ENCODE measurements at regions not wholly inside any gene's neighbourhood (a gene's known extent, or its start where the extent isn't known, plus 50 kb on each side); places are given as distances from the start of the nearest gene placed in this dataset.

GRCh38 chr5:56566374-56567249 is 248.7 kb upstream of the MAP3K1 start:
- WGBS (ENCODE audit: low lambda C conversion rate, missing lambda C conversion rate) = 86% methylated on average over 12 of the region's 12 CpGs
- H3K79me2 ChIP-seq = no peaks in the 10 kb centered on the region
- TF ChIP-seq EZH2 (IDR thresholded peaks at IDR 0.05; ENCODE audit: borderline replicate concordance) = no peak
- no peak for TF ChIP-seq CTCF (IDR thresholded peaks at IDR 0.05; ENCODE audit: poor library complexity)
- no peak for TF ChIP-seq EZH2phosphoT487 (IDR thresholded peaks at IDR 0.05; ENCODE audit: low read depth, severe bottlenecking, unreplicated experiment)
- no peak overlapping the region for H3K4me2 ChIP-seq
- no peak overlapping the region for H3K4me3 ChIP-seq
- DNase-seq (ENCODE audit: low spot score) = no peak
- no peaks in the 10 kb centered on the region for H4K20me1 ChIP-seq (ENCODE audit: insufficient read depth, poor library complexity, severe bottlenecking)
- H3K9me3 ChIP-seq (ENCODE audit: low read depth) = no peaks in the 10 kb centered on the region
- no peak overlapping the region for H2AFZ ChIP-seq
- no peaks in the 10 kb centered on the region for H3K4me1 ChIP-seq (ENCODE audit: insufficient read depth)
- no peaks in the 10 kb centered on the region for H3K9me2 ChIP-seq (replicated peaks; ENCODE audit: insufficient read depth)
- no peaks in the 10 kb centered on the region for H3K27me3 ChIP-seq
- H3K36me3 ChIP-seq (replicated peaks; ENCODE audit: insufficient read depth, low read depth) = no peaks in the 10 kb centered on the region
- no peak overlapping the region for H3K27ac ChIP-seq

GRCh38 chr5:56565644-56566043 is 249.7 kb upstream of the MAP3K1 start:
- H3K4me3 ChIP-seq = no peak overlapping the region
- H3K4me2 ChIP-seq = no peak overlapping the region
- no peaks in the 10 kb centered on the region for H4K20me1 ChIP-seq (ENCODE audit: insufficient read depth, poor library complexity, severe bottlenecking)
- no peaks in the 10 kb centered on the region for H3K9me3 ChIP-seq (ENCODE audit: low read depth)
- WGBS (ENCODE audit: low lambda C conversion rate, missing lambda C conversion rate) = 86% methylated on average over 3 of the region's 3 CpGs
- no peak overlapping the region for H2AFZ ChIP-seq
- no peaks in the 10 kb centered on the region for H3K4me1 ChIP-seq (ENCODE audit: insufficient read depth)
- H3K9me2 ChIP-seq (replicated peaks; ENCODE audit: insufficient read depth) = no peaks in the 10 kb centered on the region
- H3K27ac ChIP-seq = no peak overlapping the region
- TF ChIP-seq CTCF (IDR thresholded peaks at IDR 0.05; ENCODE audit: poor library complexity) (no peak), EZH2 (IDR thresholded peaks at IDR 0.05; ENCODE audit: borderline replicate concordance) (no peak), EZH2phosphoT487 (IDR thresholded peaks at IDR 0.05; ENCODE audit: low read depth, severe bottlenecking, unreplicated experiment) (no peak)
- no peaks in the 10 kb centered on the region for H3K27me3 ChIP-seq
- H3K79me2 ChIP-seq = no peaks in the 10 kb centered on the region
- no peaks in the 10 kb centered on the region for H3K36me3 ChIP-seq (replicated peaks; ENCODE audit: insufficient read depth, low read depth)
- no peak for DNase-seq (ENCODE audit: low spot score)

- no peak for DNase-seq (ENCODE audit: low spot score)
- H3K27ac ChIP-seq = no peak overlapping the region
Measured at GRCh38 chr5:56565283-56565615, 250.1 kb upstream of the MAP3K1 start.

GRCh38 chr5:56564541-56565282 is 250.6 kb upstream of the MAP3K1 start:
- WGBS (ENCODE audit: low lambda C conversion rate, missing lambda C conversion rate) = 72% methylated on average over 7 of the region's 7 CpGs
- DNase-seq (ENCODE audit: low spot score) = no peak
- TF ChIP-seq EZH2 (IDR thresholded peaks at IDR 0.05; ENCODE audit: borderline replicate concordance) (no peak), EZH2phosphoT487 (IDR thresholded peaks at IDR 0.05; ENCODE audit: low read depth, severe bottlenecking, unreplicated experiment) (no peak), CTCF (IDR thresholded peaks at IDR 0.05; ENCODE audit: poor library complexity) (no peak)

More at GRCh38 chr5:56565283-56565615, 250.1 kb upstream of the MAP3K1 start:
- no peaks in the 10 kb centered on the region for H4K20me1 ChIP-seq (ENCODE audit: insufficient read depth, poor library complexity, severe bottlenecking)
- no peaks in the 10 kb centered on the region for H3K9me2 ChIP-seq (replicated peaks; ENCODE audit: insufficient read depth)
- no peak overlapping the region for H2AFZ ChIP-seq
- no peaks in the 10 kb centered on the region for H3K9me3 ChIP-seq (ENCODE audit: low read depth)
- H3K36me3 ChIP-seq (replicated peaks; ENCODE audit: insufficient read depth, low read depth) = no peaks in the 10 kb centered on the region
- H3K4me3 ChIP-seq = no peak overlapping the region
- no peaks in the 10 kb centered on the region for H3K27me3 ChIP-seq
- no peaks in the 10 kb centered on the region for H3K79me2 ChIP-seq
- whole genome bisulfite sequencing (ENCODE audit: low lambda C conversion rate, missing lambda C conversion rate) = 74% methylated on average over 3 of the region's 3 CpGs
- H3K4me2 ChIP-seq = no peak overlapping the region
- no peak for TF ChIP-seq EZH2 (IDR thresholded peaks at IDR 0.05; ENCODE audit: borderline replicate concordance)
- no peaks in the 10 kb centered on the region for H3K4me1 ChIP-seq (ENCODE audit: insufficient read depth)

More at GRCh38 chr5:56564541-56565282, 250.6 kb upstream of the MAP3K1 start:
- H3K4me1 ChIP-seq (ENCODE audit: insufficient read depth) = no peaks in the 10 kb centered on the region
- no peaks in the 10 kb centered on the region for H3K9me2 ChIP-seq (replicated peaks; ENCODE audit: insufficient read depth)
- H2AFZ ChIP-seq = no peak overlapping the region
- no peak overlapping the region for H3K4me2 ChIP-seq
- no peaks in the 10 kb centered on the region for H3K79me2 ChIP-seq
- H3K9me3 ChIP-seq (ENCODE audit: low read depth) = no peaks in the 10 kb centered on the region
- H4K20me1 ChIP-seq (ENCODE audit: insufficient read depth, poor library complexity, severe bottlenecking) = no peaks in the 10 kb centered on the region
- no peak overlapping the region for H3K27ac ChIP-seq
- H3K36me3 ChIP-seq (replicated peaks; ENCODE audit: insufficient read depth, low read depth) = no peaks in the 10 kb centered on the region
- H3K4me3 ChIP-seq = no peak overlapping the region
- H3K27me3 ChIP-seq = no peaks in the 10 kb centered on the region
